PFSK-1 (cell line): ENCODE measurements at regions not wholly inside any gene's neighbourhood (a gene's known extent, or its start where the extent isn't known, plus 50 kb on each side); places are given as distances from the start of the nearest gene placed in this dataset.

Experiments used
- FOXP2 ChIP-seq: optimal IDR thresholded peaks from 2 replicates; pipeline ENCODE3; 2011; ENCODE audit warnings: borderline replicate concordance, control low read depth, inconsistent platforms; ENCODE audit not compliant: insufficient read depth; ENCODE audit errors: extremely low read length, extremely low read depth
- POLR2AphosphoS5 ChIP-seq: IDR thresholded peaks from 2 replicates; pipeline ENCODE4 v1.6.1; 2012; ENCODE audit warnings: low read depth, mild to moderate bottlenecking, control low read depth, low read length, moderate library complexity
- SIN3A ChIP-seq: IDR thresholded peaks from 2 replicates; pipeline ENCODE4 v1.6.1; 2012; ENCODE audit warnings: mild to moderate bottlenecking, low read length, moderate library complexity, borderline replicate concordance; ENCODE audit not compliant: insufficient read depth
- TAF1 ChIP-seq: IDR thresholded peaks from 2 replicates; pipeline ENCODE4 v1.6.1; 2012; ENCODE audit warnings: low read length, control low read depth, borderline replicate concordance; ENCODE audit not compliant: insufficient read depth
- TF ChIP-seq, protein P1 (sequence below), 2 experiments: IDR thresholded peaks; 2 replicates each; pipeline versions ENCODE4 v1.6.1 to v1.8.0; 2011 to 2012; ENCODE audit warnings: low read depth in 2 of 2, low read length in 2 of 2, control low read depth in 1 of 2, inconsistent platforms in 1 of 2, mild to moderate bottlenecking in 1 of 2, moderate library complexity in 1 of 2; ENCODE audit not compliant: insufficient read depth in 1 of 2

GRCh38 chr2:216991563-216991962 lies 131.7 kb upstream of the TNP1 start:
- TF ChIP-seq, protein P1, sequence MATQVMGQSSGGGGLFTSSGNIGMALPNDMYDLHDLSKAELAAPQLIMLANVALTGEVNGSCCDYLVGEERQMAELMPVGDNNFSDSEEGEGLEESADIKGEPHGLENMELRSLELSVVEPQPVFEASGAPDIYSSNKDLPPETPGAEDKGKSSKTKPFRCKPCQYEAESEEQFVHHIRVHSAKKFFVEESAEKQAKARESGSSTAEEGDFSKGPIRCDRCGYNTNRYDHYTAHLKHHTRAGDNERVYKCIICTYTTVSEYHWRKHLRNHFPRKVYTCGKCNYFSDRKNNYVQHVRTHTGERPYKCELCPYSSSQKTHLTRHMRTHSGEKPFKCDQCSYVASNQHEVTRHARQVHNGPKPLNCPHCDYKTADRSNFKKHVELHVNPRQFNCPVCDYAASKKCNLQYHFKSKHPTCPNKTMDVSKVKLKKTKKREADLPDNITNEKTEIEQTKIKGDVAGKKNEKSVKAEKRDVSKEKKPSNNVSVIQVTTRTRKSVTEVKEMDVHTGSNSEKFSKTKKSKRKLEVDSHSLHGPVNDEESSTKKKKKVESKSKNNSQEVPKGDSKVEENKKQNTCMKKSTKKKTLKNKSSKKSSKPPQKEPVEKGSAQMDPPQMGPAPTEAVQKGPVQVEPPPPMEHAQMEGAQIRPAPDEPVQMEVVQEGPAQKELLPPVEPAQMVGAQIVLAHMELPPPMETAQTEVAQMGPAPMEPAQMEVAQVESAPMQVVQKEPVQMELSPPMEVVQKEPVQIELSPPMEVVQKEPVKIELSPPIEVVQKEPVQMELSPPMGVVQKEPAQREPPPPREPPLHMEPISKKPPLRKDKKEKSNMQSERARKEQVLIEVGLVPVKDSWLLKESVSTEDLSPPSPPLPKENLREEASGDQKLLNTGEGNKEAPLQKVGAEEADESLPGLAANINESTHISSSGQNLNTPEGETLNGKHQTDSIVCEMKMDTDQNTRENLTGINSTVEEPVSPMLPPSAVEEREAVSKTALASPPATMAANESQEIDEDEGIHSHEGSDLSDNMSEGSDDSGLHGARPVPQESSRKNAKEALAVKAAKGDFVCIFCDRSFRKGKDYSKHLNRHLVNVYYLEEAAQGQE (IDR thresholded peaks at IDR 0.05; ENCODE audit: insufficient read depth in 1 of 2, low read depth in 2 of 2, low read length in 2 of 2) = no peak
- TF ChIP-seq SIN3A (no peak), FOXP2 (no peak), TAF1 (no peak), POLR2AphosphoS5 (no peak)

GRCh38 chr2:216989340-216990129 lies 129.7 kb upstream of the TNP1 start:
- TF ChIP-seq FOXP2 (no peak), POLR2AphosphoS5 (no peak)

DNA sequence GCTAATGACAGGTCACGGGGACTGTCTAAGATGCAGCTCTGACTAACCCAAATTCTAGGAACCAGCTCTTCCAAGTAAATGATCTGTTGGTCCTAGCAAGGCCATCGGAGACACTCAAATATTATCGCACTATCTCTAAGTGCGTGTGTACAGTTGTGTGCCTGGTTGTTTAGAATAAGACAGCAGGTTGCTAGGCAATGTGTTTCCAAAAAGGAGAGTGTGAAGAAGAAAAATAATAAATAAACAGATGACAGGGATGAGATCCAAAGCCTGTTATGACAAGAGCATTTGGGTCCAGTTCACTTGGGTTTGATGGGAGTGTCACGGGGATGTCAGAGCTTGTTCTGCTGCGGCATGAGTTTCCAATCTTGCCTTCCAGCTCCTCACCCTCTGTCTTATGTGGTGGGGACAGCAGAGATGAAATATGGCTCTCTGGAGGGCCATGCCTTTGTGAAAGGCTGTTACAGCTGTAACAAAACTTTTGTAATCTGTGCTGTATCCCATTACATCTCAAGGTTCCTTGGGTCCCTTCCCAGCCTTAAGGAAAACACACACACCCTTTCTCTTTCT lies 127.5 kb upstream of the TNP1 start:
- TF ChIP-seq POLR2AphosphoS5 (no peak), FOXP2 (no peak), TAF1 (no peak)
- TF ChIP-seq, protein P1 (IDR thresholded peaks at IDR 0.05; ENCODE audit: insufficient read depth in 1 of 2, low read depth in 2 of 2, low read length in 2 of 2) = no peak

DNA sequence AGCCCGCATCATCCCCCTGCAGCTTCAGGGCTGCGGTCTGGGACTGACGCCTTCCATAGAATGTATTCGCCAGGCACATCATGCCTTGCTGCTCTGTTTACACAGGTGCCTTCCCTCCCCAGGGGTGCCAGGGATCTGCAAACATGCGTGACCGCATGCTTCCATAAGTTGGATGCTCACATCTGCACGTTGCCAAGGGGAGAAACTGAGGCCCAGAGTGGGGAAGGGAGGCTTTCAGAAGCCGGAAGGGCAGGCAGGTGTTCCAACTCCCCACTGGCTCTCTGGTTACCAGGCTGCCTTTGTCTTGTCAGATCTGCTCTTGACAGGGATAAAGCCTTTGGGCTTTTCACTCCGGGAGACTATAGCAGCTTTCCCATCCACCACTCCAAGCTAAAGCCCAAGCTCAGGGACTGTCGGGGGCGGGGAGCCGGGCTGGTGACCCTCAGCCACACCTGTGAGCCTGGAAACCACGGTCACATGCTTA lies 125.8 kb upstream of the TNP1 start:
- TF ChIP-seq SIN3A (no peak), TAF1 (no peak), FOXP2 (no peak)
- TF ChIP-seq, protein P1 (IDR thresholded peaks at IDR 0.05; ENCODE audit: insufficient read depth in 1 of 2, low read depth in 2 of 2, low read length in 2 of 2) = no peak

DNA sequence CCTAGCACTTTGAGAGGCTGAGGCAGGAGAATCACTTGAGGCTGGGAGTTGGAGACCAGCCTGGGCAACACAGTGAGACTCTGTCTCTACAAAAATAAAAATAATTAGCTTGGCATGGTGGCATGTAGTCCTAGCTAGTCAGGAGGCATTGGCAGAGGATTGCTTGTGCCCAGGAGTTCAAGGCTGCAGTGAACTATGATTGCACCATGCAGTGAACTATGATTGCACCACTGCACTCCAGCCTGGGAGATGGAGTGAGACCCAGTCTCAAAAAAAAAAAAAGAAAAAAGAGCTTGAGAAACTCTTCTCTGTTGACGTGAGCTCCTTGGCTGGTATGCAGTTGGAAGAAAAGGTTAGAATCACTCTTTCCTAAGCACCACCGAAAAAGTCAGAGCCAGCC lies 125.1 kb upstream of the TNP1 start:
- TF ChIP-seq, protein P1 (IDR thresholded peaks at IDR 0.05; ENCODE audit: insufficient read depth in 1 of 2, low read depth in 2 of 2, low read length in 2 of 2) = no peak
- TF ChIP-seq FOXP2 (no peak), TAF1 (no peak), SIN3A (no peak), POLR2AphosphoS5 (no peak)
